PC-3 (cell line): ENCODE measurements at regions not wholly inside any gene's neighbourhood (a gene's known extent, or its start where the extent isn't known, plus 50 kb on each side); places are given as distances from the start of the nearest gene placed in this dataset.
A peak's percentile ranks its signal among the peaks of the same experiment; 100 is the strongest.

Experiments
- ATAC-seq: fragments of 200-7000 bp; cut with Tn5 transposase; 2 replicates; pipeline ENCODE4 v1.9.1; 2020; ENCODE audit warnings: mild to moderate bottlenecking, moderate library complexity
- BruUV-seq: library from RNA; stranded (reverse); fragments of 400-500 nt; replicated peaks from 2 replicates; lab custom pipeline; 2021; lab: Mats Ljungman, UMichigan
- CTCF ChIA-PET: fragments of 300-600 bp; sonication (Branson Sonifier 250); formaldehyde crosslinking; loops from one replicate; lab custom pipeline; 2022; ENCODE audit warnings: antibody characterized with exemption; lab: Charles Lee
- POLR2A ChIA-PET: fragments of 300-600 bp; sonication (Branson Sonifier 250); formaldehyde crosslinking; loops from one replicate; lab custom pipeline; 2022; ENCODE audit warnings: antibody characterized with exemption; ENCODE audit not compliant: unreplicated experiment; lab: Charles Lee
- DNase-seq: peaks from one replicate; pipeline ENCODE4 v3.0.0-alpha.2; 2015
- H2AFZ ChIP-seq: fragments of 300-600 bp; sonication (generic); 2 replicates; pipeline ENCODE4 v1.6.0; 2016; ENCODE audit warnings: antibody characterized with exemption, low read length
- H3F3A ChIP-seq: fragments of 300-600 bp; sonication (generic); one replicate; pipeline ENCODE4 v1.6.0; 2017; ENCODE audit warnings: antibody characterized with exemption, low read length, control low read depth, mild to moderate bottlenecking; ENCODE audit not compliant: unreplicated experiment
- H3K27ac ChIP-seq: fragments of 300-600 bp; sonication (generic); 2 replicates; pipeline ENCODE4 v1.5.1; 2016; ENCODE audit warnings: mild to moderate bottlenecking, low read length
- H3K27me3 ChIP-seq: fragments of 300-600 bp; sonication (generic); 2 replicates; pipeline ENCODE4 v1.6.1; 2016; ENCODE audit warnings: low read length, mixed read lengths
- H3K36me3 ChIP-seq: fragments of 300-600 bp; sonication (generic); 2 replicates; pipeline ENCODE4 v1.6.1; 2016; ENCODE audit warnings: low read depth, mixed run types, low read length, mixed read lengths
- H3K4me1 ChIP-seq: fragments of 300-600 bp; sonication (generic); 2 replicates; pipeline ENCODE4 v1.5.1; 2016; ENCODE audit warnings: low read length; ENCODE audit not compliant: insufficient read depth
- H3K4me2 ChIP-seq: fragments of 300-600 bp; sonication (generic); 2 replicates; pipeline ENCODE4 v1.6.0; 2016; ENCODE audit warnings: low read length
- H3K4me3 ChIP-seq: fragments of 300-600 bp; sonication (generic); 2 replicates; pipeline ENCODE4 v1.5.1; 2016; ENCODE audit warnings: mild to moderate bottlenecking, low read length, mixed read lengths
- H3K79me2 ChIP-seq: fragments of 300-600 bp; sonication (generic); 2 replicates; pipeline ENCODE4 v1.6.1; 2017; ENCODE audit warnings: low read length, mixed read lengths
- H3K9ac ChIP-seq: fragments of 300-600 bp; sonication (generic); 2 replicates; pipeline ENCODE4 v1.6.0; 2016; ENCODE audit warnings: mild to moderate bottlenecking, low read length
- H3K9me2 ChIP-seq: fragments of 300-600 bp; sonication (generic); replicated peaks from 2 replicates; pipeline ENCODE4 v1.6.1; 2016; ENCODE audit warnings: mixed run types, low read length, mixed read lengths
- H3K9me3 ChIP-seq: fragments of 300-600 bp; sonication (generic); 2 replicates; pipeline ENCODE4 v1.6.1; 2016; ENCODE audit warnings: low read length, mixed read lengths
- H4K20me1 ChIP-seq: fragments of 300-600 bp; sonication (generic); 2 replicates; pipeline ENCODE4 v1.6.1; 2016; ENCODE audit warnings: low read length, mixed read lengths
- CTCF ChIP-seq: fragments of 300-600 bp; sonication (generic); conservative IDR thresholded peaks from 2 replicates; pipeline ENCODE4 v1.5.1; 2017; ENCODE audit warnings: antibody characterized with exemption, low read depth, mild to moderate bottlenecking, low read length
- EZH2 ChIP-seq: fragments of 300-600 bp; sonication (generic); IDR thresholded peaks from one replicate; pipeline ENCODE4 v1.6.1; 2017; ENCODE audit warnings: antibody characterized with exemption, mild to moderate bottlenecking, low read length; ENCODE audit not compliant: unreplicated experiment
- EZH2phosphoT487 ChIP-seq: fragments of 300-600 bp; sonication (generic); IDR thresholded peaks from 2 replicates; pipeline ENCODE4 v1.6.1; 2018; ENCODE audit warnings: mild to moderate bottlenecking, antibody characterized with exemption, low read length, borderline replicate concordance
- intact Hi-C: fragments of 100-400 bp; cut with micrococcal nuclease; formaldehyde crosslinking; loops from 2 replicates; pipeline ENCODE4 v1.9.0; 2023

DNA sequence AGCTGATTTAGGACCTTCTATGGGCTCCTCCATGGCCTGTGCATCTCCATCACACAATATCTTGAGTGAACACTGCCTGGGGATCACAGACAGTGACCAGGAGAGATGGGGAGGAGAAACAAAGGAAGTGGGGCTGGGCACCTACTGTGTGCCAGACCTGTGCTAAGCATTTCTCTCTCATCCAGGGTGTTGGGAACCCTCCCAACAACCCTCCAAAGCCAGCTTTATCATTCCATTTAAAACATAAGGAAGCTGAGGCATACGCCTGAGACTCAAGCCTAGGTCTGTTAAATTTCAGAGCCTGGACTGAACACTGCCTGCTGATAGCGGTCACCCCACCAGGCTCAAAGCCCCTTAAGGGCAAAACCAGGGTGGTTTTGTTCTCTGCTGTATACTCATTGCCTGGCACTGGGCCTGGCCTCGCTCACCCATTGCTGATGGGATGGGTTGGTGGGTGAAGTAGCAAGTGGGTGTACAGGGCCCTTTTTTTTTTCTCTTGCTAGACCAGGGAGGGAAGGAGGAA is 130.1 kb downstream of the MN1 start:
- Histone ChIP-seq H3K4me3 (no peak overlapping the region), H3K79me2 (no peaks in the 10 kb centered on the region), H2AFZ (no peak overlapping the region), H3K9me3 (no peaks in the 10 kb centered on the region), H3K36me3 (no peaks in the 10 kb centered on the region), H3K27ac (peak overlapping the region; percentile 63), H3K9ac (peak overlapping the region; percentile 45; the same call in 1 of the 2 replicates), H3K27me3 (no peaks in the 10 kb centered on the region), H3F3A (no peaks in the 10 kb centered on the region), H4K20me1 (no peaks in the 10 kb centered on the region), H3K4me2 (no peak overlapping the region), H3K9me2 (no peaks in the 10 kb centered on the region), H3K4me1 (peaks cover 23% of the 10 kb centered on the region)
- ChIA-PET POLR2A (no interaction called here), CTCF (no interaction called here)
- no TSS peak for BruUV-seq
- TF ChIP-seq EZH2 (no peak), EZH2phosphoT487 (no peak)
- ATAC-seq, result no peak
- intact Hi-C loops, result no loop called here
- no peak for DNase-seq

GRCh38 chr22:27672721-27673418 is 128.7 kb downstream of the MN1 start:
- Histone ChIP-seq H3F3A (no peaks in the 10 kb centered on the region), H4K20me1 (no peaks in the 10 kb centered on the region), H3K36me3 (no peaks in the 10 kb centered on the region), H3K4me1 (peaks cover 23% of the 10 kb centered on the region), H3K9me2 (no peaks in the 10 kb centered on the region), H2AFZ (no peak overlapping the region), H3K9me3 (no peaks in the 10 kb centered on the region), H3K27me3 (no peaks in the 10 kb centered on the region), H3K79me2 (no peaks in the 10 kb centered on the region), H3K27ac (no peak overlapping the region), H3K4me2 (no peak overlapping the region), H3K9ac (no peak overlapping the region), H3K4me3 (no peak overlapping the region)
- intact Hi-C loops, result no loop called here
- DNase-seq, result no peak
- TF ChIP-seq EZH2 (no peak), CTCF (no peak), EZH2phosphoT487 (no peak)
- CTCF ChIA-PET, result no interaction called here
- POLR2A ChIA-PET, result no interaction called here
- ATAC-seq, result no peak
- no TSS peak for BruUV-seq

DNA sequence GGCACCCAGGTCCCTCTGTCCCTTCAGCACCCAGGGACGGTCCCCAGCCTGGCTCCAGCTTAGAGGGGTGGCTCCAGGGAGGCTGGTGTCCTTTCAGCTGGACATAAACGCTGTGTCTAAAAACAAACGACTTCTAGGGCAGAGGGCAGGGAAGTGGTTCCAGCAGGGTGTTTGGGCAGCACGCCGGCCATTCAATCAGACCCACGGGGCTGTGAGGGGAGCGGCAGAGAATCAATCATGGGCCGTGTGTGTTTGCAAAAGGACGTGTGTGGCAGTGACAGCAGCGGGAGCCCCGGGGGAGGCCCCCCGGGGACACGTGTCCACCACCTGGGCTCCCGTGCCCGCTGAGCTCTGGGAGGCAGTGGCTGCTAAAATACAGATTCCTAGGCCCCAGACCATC is 127.7 kb downstream of the MN1 start:
- H3K4me2 ChIP-seq, result no peak overlapping the region
- no peaks in the 10 kb centered on the region for H3K79me2 ChIP-seq
- no peak overlapping the region for H2AFZ ChIP-seq
- intact Hi-C loops, result no loop called here
- DNase-seq, result no peak
- no peaks in the 10 kb centered on the region for H3F3A ChIP-seq
- H3K27me3 ChIP-seq, result no peaks in the 10 kb centered on the region
- POLR2A ChIA-PET, result no interaction called here
- no peaks in the 10 kb centered on the region for H3K36me3 ChIP-seq
- H3K4me1 ChIP-seq, result peaks cover 21% of the 10 kb centered on the region
- no peak overlapping the region for H3K9ac ChIP-seq
- no peaks in the 10 kb centered on the region for H4K20me1 ChIP-seq
- H3K4me3 ChIP-seq, result no peak overlapping the region
- CTCF ChIA-PET, result no interaction called here
- no peak for TF ChIP-seq EZH2
- TF ChIP-seq CTCF, result no peak
- TF ChIP-seq EZH2phosphoT487, result no peak
- no peak for ATAC-seq
- BruUV-seq, result no TSS peak
- H3K27ac ChIP-seq, result no peak overlapping the region
- H3K9me3 ChIP-seq, result no peaks in the 10 kb centered on the region
- no peaks in the 10 kb centered on the region for H3K9me2 ChIP-seq
